Ectodermal cell (in vitro differentiated cells): ENCODE measurements at regions not wholly inside any gene's neighbourhood (a gene's known extent, or its start where the extent isn't known, plus 50 kb on each side); places are given as distances from the start of the nearest gene placed in this dataset.

Experiments used
- H3K27ac ChIP-seq: 2 replicates; pipeline ENCODE4 v1.7.0; 2013; ENCODE audit warnings: mild to moderate bottlenecking, low read depth, low read length; ENCODE audit not compliant: insufficient read depth, poor library complexity, severe bottlenecking
- H3K27me3 ChIP-seq: 2 replicates; pipeline ENCODE4 v1.7.0; 2013; ENCODE audit warnings: mild to moderate bottlenecking, low read length; ENCODE audit not compliant: insufficient read depth, control insufficient read depth, poor library complexity, severe bottlenecking
- H3K36me3 ChIP-seq: one replicate; pipeline ENCODE4 v1.7.0; 2013; ENCODE audit warnings: low read length; ENCODE audit not compliant: control insufficient read depth, insufficient read depth
- H3K4me1 ChIP-seq: one replicate; pipeline ENCODE4 v1.7.0; 2013; ENCODE audit warnings: low read length; ENCODE audit not compliant: control insufficient read depth, insufficient read depth
- H3K4me3 ChIP-seq: 2 replicates; pipeline ENCODE4 v1.7.0; 2013; ENCODE audit warnings: low read depth, low read length, control low read depth; ENCODE audit not compliant: insufficient read depth
- H3K9me3 ChIP-seq: 2 replicates; pipeline ENCODE4 v1.7.0; 2013; ENCODE audit warnings: mild to moderate bottlenecking, low read length, moderate library complexity; ENCODE audit not compliant: control insufficient read depth
- WGBS, 2 experiments: methylation state at CpG; one replicate each; pipeline ENCODE4 v1.1.7; 2013; ENCODE audit warnings: missing lambda C conversion rate in 2 of 2; 5-methylcytosine and 5-hydroxymethylcytosine counted together

DNA sequence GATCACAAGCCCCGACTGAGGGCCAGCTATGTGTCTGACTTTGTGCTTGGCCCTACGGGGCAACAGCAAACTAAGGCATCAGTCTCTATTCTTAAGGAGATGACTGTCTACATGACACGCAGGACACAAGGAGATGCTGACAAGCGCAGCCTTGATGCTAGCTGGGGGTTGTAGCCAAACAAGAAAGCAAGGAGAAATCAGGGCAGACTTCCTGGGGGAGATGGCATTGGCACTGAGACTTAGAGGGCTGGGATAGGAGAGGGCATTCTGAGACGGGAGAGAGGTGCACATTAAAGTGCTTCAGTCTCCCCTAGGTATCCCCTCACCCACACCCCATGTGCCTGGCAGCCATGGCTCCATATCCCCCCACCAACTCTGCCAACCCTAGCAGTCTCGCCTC, 210.8 kb upstream of the POU3F1 start:
- WGBS, 2 experiments: 79 to 82% methylated on average over 6 of the region's 6 CpGs
- Histone ChIP-seq H3K27me3 (no peaks in the 10 kb centered on the region), H3K4me3 (no peak overlapping the region), H3K36me3 (no peaks in the 10 kb centered on the region), H3K27ac (no peak overlapping the region), H3K9me3 (no peaks in the 10 kb centered on the region), H3K4me1 (no peaks in the 10 kb centered on the region)

DNA sequence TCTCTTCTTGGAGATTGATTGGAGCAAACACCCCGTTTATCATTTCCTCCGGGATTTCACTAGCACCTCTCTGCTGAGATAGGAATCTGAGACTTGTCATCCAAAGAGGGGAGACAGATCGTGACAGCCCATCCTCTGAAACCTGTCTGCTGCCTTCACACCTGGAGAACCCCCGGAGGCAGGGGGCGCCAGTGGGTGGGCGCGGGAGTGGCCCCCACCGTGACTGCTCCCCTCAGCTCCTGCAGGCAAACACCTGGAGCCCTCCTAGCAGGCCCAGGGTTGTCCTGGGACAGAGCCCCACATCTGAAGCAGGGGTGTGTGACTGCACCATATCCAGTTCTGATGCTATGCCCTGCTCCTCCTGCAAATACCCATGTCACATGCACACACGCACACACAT, 209.5 kb upstream of the POU3F1 start:
- Histone ChIP-seq H3K4me1 (no peaks in the 10 kb centered on the region), H3K27me3 (no peaks in the 10 kb centered on the region), H3K27ac (no peak overlapping the region), H3K36me3 (no peaks in the 10 kb centered on the region), H3K9me3 (no peaks in the 10 kb centered on the region), H3K4me3 (no peak overlapping the region)
- 84 to 89% methylated on average over 9 of the region's 9 CpGs for WGBS, 2 experiments

DNA sequence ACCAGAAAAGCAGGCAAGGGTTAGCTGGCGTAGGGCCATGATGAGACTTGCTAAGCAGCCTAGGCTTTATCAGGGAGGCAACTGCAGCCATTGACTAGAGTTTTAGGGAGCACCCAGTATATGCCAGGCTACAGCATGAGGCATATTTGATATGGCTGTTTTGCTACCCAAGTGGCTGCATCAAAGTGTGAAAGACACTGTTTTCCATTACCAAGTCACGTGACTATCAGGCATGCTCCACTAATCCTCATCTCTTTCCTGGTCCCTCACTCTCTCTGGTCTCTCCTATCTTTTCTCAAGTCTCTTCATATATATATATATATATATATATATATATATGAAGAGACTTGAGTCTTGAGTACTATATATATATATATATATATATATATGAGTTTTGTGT, 206.7 kb upstream of the POU3F1 start:
- no peak overlapping the region for H3K27ac ChIP-seq
- no peaks in the 10 kb centered on the region for H3K4me1 ChIP-seq
- H3K27me3 ChIP-seq: no peaks in the 10 kb centered on the region
- no peaks in the 10 kb centered on the region for H3K36me3 ChIP-seq
- whole genome bisulfite sequencing, 2 experiments: 97 to 98% methylated on average over 2 of the region's 2 CpGs
- H3K9me3 ChIP-seq: no peaks in the 10 kb centered on the region
- H3K4me3 ChIP-seq: no peak overlapping the region

DNA sequence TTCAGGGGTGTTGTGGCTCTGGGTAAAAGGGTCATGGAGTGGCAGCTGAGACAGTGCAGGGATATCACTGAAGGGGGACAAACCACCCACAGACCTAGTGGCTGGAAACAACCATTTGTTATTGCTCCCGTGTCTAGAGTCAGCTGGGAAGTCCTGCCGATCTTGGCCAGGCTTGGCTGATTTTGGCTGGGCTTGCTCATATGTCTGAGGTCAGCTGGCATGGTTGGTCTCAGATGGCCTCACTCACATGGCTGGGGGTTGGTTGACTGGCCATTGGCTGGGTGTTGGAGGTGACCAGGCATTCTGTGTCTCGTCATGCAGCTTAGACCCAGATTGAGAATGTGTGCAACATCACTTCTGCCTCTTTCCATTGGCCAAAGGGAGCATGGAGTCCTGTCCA, 203.8 kb upstream of the POU3F1 start:
- H3K27me3 ChIP-seq: no peaks in the 10 kb centered on the region
- H3K4me1 ChIP-seq: peaks cover 10% of the 10 kb centered on the region
- no peak overlapping the region for H3K27ac ChIP-seq
- no peaks in the 10 kb centered on the region for H3K9me3 ChIP-seq
- 93 to 97% methylated on average over 3 of the region's 3 CpGs for WGBS, 2 experiments
- H3K4me3 ChIP-seq: no peak overlapping the region
- no peaks in the 10 kb centered on the region for H3K36me3 ChIP-seq

DNA sequence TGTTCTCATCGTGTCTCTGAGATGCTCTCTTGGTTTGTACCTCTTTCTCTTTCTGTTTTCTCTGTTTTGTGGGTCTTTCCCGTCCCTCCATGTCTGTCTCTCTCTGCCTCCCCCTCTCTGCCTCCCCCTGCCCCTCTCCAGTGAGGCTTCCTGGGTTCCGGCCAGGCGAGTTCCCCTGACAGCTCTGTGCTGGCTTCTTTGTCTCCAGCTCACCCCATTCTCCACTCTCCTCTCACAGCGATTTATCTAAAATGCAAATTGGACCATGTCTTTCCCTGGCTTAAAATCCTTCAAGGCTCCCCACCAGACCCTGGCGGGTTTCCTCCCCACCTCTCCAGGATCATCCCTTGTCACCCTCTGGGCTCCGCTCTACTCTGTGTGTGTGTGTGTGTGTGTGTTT, 202.4 kb upstream of the POU3F1 start:
- no peaks in the 10 kb centered on the region for H3K27me3 ChIP-seq
- no peaks in the 10 kb centered on the region for H3K36me3 ChIP-seq
- H3K4me1 ChIP-seq: peaks cover 19% of the 10 kb centered on the region
- no peak overlapping the region for H3K27ac ChIP-seq
- H3K9me3 ChIP-seq: no peaks in the 10 kb centered on the region
- no peak overlapping the region for H3K4me3 ChIP-seq
- WGBS, 2 experiments: 80 to 86% methylated on average over 5 to 6 of the region's 7 CpGs

DNA sequence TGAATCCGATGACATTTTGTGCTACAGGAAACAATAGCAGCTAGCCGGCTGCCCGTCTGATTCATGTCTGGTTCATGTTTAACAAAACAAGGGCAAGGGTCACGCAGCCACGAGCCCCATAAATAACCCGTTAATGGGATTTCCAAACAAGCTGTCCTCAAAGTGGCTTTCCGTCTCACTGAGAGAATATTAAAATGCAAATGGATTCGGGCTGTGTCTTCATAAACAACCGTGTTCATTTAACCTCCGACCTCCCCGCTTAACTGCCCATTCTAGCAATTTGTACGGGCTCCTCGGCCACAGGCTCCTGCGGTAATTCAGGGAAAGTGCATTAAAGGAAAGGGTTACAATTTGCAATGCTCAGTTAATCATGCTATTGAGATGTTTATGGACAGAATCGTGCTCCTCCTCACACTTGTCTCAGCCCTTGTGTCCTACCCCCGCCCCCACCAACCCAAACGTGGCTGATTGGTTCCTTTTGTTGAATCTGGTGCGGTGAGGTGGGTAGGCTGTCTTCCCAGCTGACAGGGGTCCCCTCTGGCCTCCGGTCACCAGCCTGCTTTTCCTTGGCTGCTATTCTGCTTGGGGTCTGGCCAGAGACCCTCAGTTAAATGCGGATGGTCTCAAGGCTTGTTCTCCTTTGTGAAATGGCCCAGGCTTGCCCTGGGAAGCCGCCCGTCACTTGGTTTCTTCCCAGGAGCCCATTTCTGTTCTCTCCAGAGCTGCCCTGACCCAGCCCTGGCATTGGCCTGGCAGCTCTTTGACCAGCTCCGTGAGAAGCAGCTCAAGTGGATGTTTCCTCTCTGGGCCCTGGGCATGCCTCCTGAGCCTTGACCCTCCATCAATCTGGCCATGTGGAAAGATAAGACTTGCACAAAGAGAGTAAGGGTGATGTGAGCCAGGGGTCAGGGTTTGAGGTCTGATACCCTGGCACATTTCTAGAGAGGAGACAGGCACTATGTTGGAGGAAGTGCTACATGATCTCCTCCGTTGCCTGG, 200.7 kb upstream of the POU3F1 start:
- Histone ChIP-seq H3K36me3 (no peaks in the 10 kb centered on the region), H3K4me3 (no peak overlapping the region), H3K4me1 (peaks cover 32% of the 10 kb centered on the region), H3K27me3 (no peaks in the 10 kb centered on the region), H3K9me3 (no peaks in the 10 kb centered on the region), H3K27ac (no peak overlapping the region)
- 72 to 75% methylated on average over 24 of the region's 24 CpGs for WGBS, 2 experiments

DNA sequence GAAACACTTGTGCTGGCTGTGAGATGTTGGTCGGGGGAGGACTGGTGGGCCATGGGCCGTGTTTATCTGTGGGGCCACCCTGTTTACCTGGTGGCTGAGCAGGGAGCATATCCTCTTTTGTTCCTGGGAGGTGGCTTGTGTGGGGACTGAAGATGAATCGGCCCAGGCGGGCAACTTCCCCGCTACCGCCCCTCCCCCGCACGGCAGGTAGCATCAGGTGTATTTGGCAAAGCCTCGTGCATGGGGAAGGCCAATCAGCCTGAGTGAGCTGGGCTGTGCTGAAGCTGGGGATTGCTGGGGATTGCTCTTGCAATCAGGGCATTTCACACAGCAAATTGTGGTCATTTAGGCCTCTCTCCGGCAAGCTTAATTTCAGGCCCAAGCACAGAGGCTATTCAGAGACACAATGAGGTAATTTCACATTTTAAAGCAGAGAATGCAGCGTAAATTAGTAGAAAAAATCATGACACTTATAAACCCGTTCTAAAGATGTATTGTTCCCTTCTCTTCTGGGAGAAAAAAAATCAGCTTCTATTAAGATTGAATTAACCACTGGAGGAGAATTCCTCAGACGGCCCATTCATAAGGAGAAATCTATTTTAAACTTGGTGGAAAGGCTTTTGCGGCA, 197.7 kb upstream of the POU3F1 start:
- 67 to 70% methylated on average over 14 of the region's 14 CpGs for WGBS, 2 experiments
- H3K9me3 ChIP-seq: no peaks in the 10 kb centered on the region
- no peaks in the 10 kb centered on the region for H3K27me3 ChIP-seq
- peaks cover 32% of the 10 kb centered on the region for H3K4me1 ChIP-seq
- no peak overlapping the region for H3K27ac ChIP-seq
- no peaks in the 10 kb centered on the region for H3K36me3 ChIP-seq
- H3K4me3 ChIP-seq: no peak overlapping the region

DNA sequence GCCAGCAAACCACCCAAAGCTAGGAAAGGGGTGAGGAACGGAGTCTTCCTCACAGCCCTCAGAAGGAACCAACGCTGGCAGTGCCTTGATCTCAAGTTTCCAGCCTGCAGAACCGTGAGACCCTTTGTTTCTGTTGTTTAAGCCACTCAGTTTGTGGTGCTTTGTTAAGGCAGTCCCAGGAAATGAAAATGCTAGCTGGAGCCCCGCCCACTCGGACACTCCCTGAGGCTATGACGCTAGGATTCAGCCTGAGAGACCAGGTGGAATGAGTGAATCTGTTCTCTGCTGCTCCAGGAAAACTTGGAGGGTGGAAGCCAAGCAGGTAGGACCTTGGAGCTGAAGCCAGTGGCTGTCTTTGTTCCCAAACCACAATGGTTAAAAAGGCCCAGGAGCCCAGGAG, 196.5 kb upstream of the POU3F1 start:
- Histone ChIP-seq H3K4me1 (peaks cover 32% of the 10 kb centered on the region), H3K4me3 (no peak overlapping the region), H3K36me3 (no peaks in the 10 kb centered on the region), H3K27me3 (no peaks in the 10 kb centered on the region), H3K9me3 (no peaks in the 10 kb centered on the region), H3K27ac (no peak overlapping the region)
- 53 to 55% methylated on average over 6 of the region's 6 CpGs for WGBS, 2 experiments

DNA sequence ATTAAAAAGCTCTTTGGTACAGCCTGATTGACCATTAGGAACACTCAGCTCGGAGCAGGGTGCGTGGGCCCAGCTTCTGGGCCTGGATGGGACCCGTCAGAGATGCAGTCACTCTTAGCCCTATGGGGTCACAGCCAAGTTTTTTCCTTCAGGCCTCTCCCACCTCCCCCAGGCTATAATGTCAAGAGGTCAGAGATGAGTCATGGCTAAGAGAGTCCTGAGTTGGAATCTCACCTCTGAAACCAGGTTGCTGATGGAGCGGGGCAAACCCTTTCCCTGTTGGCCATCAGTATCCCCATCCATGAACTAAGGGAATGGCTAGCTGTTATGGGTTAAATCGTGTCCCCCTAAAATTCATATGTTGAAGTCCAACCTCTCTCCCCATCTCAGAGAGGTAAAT, 195.9 kb upstream of the POU3F1 start:
- H3K36me3 ChIP-seq: no peaks in the 10 kb centered on the region
- no peaks in the 10 kb centered on the region for H3K27me3 ChIP-seq
- H3K27ac ChIP-seq: no peak overlapping the region
- no peaks in the 10 kb centered on the region for H3K9me3 ChIP-seq
- no peak overlapping the region for H3K4me3 ChIP-seq
- peaks cover 28% of the 10 kb centered on the region for H3K4me1 ChIP-seq
- 96 to 97% methylated on average over 5 of the region's 5 CpGs for WGBS, 2 experiments

DNA sequence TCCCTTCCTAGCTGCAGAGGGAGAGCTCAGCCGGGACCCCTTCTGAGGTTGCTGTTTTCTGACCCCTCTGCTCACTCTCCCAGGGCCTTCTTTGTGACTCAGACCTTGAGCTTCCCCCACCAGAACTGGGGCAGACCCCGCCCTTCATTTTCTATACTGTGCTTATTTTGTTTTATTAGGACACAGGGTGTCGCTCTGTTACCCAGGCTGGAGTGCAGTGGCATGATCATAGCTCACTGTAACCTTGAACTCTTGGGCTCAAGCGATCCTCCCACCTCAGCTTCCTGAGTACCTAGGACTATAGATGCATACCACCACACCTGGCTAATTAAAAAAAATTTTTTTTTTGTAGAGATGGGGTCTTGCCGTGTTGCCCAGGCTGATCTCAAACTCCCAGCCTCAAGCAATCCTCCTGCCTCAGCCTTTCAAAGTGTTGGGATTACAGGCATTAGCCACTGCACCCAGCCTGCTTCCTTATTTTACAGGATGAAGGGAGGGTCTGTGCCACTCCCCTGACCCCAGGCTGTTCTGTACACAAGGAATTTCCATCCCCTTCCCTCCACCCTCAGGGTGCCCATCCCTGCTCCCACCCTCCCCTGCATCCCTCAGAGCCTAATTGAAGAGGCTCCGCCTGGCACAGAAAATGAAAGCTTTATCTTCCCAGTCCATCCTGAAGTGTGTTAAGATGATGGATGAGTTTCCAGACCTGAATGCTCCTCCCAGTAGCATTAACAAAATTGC, 195.2 kb upstream of the POU3F1 start:
- H3K9me3 ChIP-seq: no peaks in the 10 kb centered on the region
- H3K4me3 ChIP-seq: no peak overlapping the region
- H3K27ac ChIP-seq: no peak overlapping the region
- no peaks in the 10 kb centered on the region for H3K27me3 ChIP-seq
- WGBS, 2 experiments: 90 to 92% methylated on average over 6 of the region's 6 CpGs
- H3K36me3 ChIP-seq: no peaks in the 10 kb centered on the region
- peaks cover 22% of the 10 kb centered on the region for H3K4me1 ChIP-seq
